ENCODE measurements at regions not wholly inside any gene's neighbourhood (a gene's known extent, or its start where the extent isn't known, plus 50 kb on each side); places are given as distances from the start of the nearest gene placed in this dataset.

GRCh38 chr20:39302312-39302711, 340.2 kb downstream of the DHX35 start:
- TF ChIP-seq, protein P1, sequence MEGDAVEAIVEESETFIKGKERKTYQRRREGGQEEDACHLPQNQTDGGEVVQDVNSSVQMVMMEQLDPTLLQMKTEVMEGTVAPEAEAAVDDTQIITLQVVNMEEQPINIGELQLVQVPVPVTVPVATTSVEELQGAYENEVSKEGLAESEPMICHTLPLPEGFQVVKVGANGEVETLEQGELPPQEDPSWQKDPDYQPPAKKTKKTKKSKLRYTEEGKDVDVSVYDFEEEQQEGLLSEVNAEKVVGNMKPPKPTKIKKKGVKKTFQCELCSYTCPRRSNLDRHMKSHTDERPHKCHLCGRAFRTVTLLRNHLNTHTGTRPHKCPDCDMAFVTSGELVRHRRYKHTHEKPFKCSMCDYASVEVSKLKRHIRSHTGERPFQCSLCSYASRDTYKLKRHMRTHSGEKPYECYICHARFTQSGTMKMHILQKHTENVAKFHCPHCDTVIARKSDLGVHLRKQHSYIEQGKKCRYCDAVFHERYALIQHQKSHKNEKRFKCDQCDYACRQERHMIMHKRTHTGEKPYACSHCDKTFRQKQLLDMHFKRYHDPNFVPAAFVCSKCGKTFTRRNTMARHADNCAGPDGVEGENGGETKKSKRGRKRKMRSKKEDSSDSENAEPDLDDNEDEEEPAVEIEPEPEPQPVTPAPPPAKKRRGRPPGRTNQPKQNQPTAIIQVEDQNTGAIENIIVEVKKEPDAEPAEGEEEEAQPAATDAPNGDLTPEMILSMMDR (IDR thresholded peaks at IDR 0.05), result no peak
- TF ChIP-seq POLR2A (IDR thresholded peaks at IDR 0.05), result no peak

Measured in body of pancreas (tissue), 4 donors.